Astrocyte (in vitro differentiated cells and primary cell): ENCODE measurements at regions not wholly inside any gene's neighbourhood (a gene's known extent, or its start where the extent isn't known, plus 50 kb on each side); places are given as distances from the start of the nearest gene placed in this dataset.

Experiments used
- DNase-seq: peaks from one replicate; pipeline ENCODE4 v3.0.0-alpha.2; 2010; ENCODE audit warnings: low read depth
- FAIRE-seq: peaks from 2 replicates; lab custom pipeline; 2011; peaks lifted over from hg19 to GRCh38; lab: Jason Lieb, UNC
- H2AFZ ChIP-seq: 2 replicates; pipeline ENCODE4 v1.6.0; 2012; ENCODE audit warnings: low read depth, low read length, inconsistent platforms
- H3K27ac ChIP-seq: 2 replicates; pipeline ENCODE4 v1.5.1; 2011; ENCODE audit warnings: low read depth, low read length, inconsistent platforms
- H3K27me3 ChIP-seq: 2 replicates; pipeline ENCODE4 v1.6.0; 2011; ENCODE audit warnings: low read length, inconsistent platforms; ENCODE audit not compliant: insufficient read depth
- H3K36me3 ChIP-seq: 2 replicates; pipeline ENCODE4 v1.5.1; 2011; ENCODE audit warnings: low read length, inconsistent platforms; ENCODE audit not compliant: insufficient read depth
- H3K4me1 ChIP-seq: 2 replicates; pipeline ENCODE4 v1.5.1; 2011; ENCODE audit warnings: low read length, inconsistent platforms; ENCODE audit not compliant: insufficient read depth
- H3K4me2 ChIP-seq: 2 replicates; pipeline ENCODE4 v1.6.0; 2012; ENCODE audit warnings: low read length, inconsistent platforms
- H3K4me3 ChIP-seq: 2 replicates; pipeline ENCODE4 v1.5.1; 2011; ENCODE audit warnings: low read depth, mild to moderate bottlenecking, low read length, inconsistent platforms; ENCODE audit not compliant: insufficient read depth
- H3K79me2 ChIP-seq: 2 replicates; pipeline ENCODE4 v1.6.0; 2012; ENCODE audit warnings: mild to moderate bottlenecking, low read length, inconsistent platforms; ENCODE audit not compliant: insufficient read depth
- H3K9ac ChIP-seq: 2 replicates; pipeline ENCODE4 v1.6.0; 2012; ENCODE audit warnings: mild to moderate bottlenecking, low read length, inconsistent platforms
- H3K9me3 ChIP-seq: 2 replicates; pipeline ENCODE4 v1.5.1; 2012; ENCODE audit warnings: low read depth, mild to moderate bottlenecking, low read length, inconsistent platforms; ENCODE audit not compliant: insufficient read depth
- H4K20me1 ChIP-seq: 2 replicates; pipeline ENCODE4 v1.6.0; 2012; ENCODE audit warnings: low read length, inconsistent platforms; ENCODE audit not compliant: insufficient read depth
- H3K27ac Mint-ChIP-seq: one replicate; pipeline ENCODE4 v1.8.0; 2021; ENCODE audit warnings: mild to moderate bottlenecking, mixed read lengths; ENCODE audit not compliant: unreplicated experiment
- H3K27me3 Mint-ChIP-seq: one replicate; pipeline ENCODE4 v1.8.0; 2021; ENCODE audit warnings: low read depth, mixed read lengths; ENCODE audit not compliant: unreplicated experiment
- H3K36me3 Mint-ChIP-seq: one replicate; pipeline ENCODE4 v1.8.0; 2021; ENCODE audit warnings: low read depth, mixed read lengths; ENCODE audit not compliant: unreplicated experiment
- H3K4me1 Mint-ChIP-seq: one replicate; pipeline ENCODE4 v1.8.0; 2021; ENCODE audit warnings: low read depth, mixed read lengths; ENCODE audit not compliant: unreplicated experiment
- H3K4me3 Mint-ChIP-seq: one replicate; pipeline ENCODE4 v1.8.0; 2021; ENCODE audit warnings: mild to moderate bottlenecking, moderate library complexity, mixed read lengths; ENCODE audit not compliant: unreplicated experiment
- H3K9me3 Mint-ChIP-seq: one replicate; pipeline ENCODE4 v1.8.0; 2021; ENCODE audit warnings: mild to moderate bottlenecking, mixed read lengths; ENCODE audit not compliant: unreplicated experiment
- EZH2 ChIP-seq: IDR thresholded peaks from 2 replicates; pipeline ENCODE4 v1.6.1; 2012; ENCODE audit warnings: mild to moderate bottlenecking, low read length, inconsistent platforms; ENCODE audit not compliant: insufficient read depth
- TF ChIP-seq, protein P1 (sequence below): IDR thresholded peaks from 2 replicates; pipeline ENCODE4 v1.5.1; 2011; ENCODE audit warnings: low read depth, mild to moderate bottlenecking, inconsistent platforms, low read length, moderate library complexity; ENCODE audit not compliant: insufficient read depth

DNA sequence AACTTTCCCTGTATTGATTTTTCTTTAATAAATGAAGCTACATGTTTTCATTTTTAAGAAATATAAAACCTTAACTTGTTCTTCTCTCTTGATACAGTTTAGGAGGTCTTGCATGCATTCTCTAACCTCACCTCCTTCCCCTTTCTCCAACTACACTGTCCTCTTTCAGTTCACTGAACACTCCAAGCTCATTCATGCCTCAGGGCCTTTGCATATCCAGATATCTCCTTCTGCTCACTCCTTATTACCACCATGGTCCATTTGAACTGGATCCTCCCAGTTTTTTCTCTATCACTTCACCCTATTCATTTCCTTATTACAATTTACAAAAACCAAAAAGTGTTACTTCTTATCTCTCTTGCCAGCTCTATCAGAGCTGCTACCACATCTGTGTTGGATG lies 242.9 kb upstream of the PLEKHG7 start:
- H3K79me2 ChIP-seq, result no peaks in the 10 kb centered on the region
- no peak overlapping the region for H3K27ac Mint-ChIP-seq
- H3K36me3 ChIP-seq, result no peaks in the 10 kb centered on the region
- no peak overlapping the region for H3K4me2 ChIP-seq
- no peak overlapping the region for H3K27ac ChIP-seq
- TF ChIP-seq, protein P1, sequence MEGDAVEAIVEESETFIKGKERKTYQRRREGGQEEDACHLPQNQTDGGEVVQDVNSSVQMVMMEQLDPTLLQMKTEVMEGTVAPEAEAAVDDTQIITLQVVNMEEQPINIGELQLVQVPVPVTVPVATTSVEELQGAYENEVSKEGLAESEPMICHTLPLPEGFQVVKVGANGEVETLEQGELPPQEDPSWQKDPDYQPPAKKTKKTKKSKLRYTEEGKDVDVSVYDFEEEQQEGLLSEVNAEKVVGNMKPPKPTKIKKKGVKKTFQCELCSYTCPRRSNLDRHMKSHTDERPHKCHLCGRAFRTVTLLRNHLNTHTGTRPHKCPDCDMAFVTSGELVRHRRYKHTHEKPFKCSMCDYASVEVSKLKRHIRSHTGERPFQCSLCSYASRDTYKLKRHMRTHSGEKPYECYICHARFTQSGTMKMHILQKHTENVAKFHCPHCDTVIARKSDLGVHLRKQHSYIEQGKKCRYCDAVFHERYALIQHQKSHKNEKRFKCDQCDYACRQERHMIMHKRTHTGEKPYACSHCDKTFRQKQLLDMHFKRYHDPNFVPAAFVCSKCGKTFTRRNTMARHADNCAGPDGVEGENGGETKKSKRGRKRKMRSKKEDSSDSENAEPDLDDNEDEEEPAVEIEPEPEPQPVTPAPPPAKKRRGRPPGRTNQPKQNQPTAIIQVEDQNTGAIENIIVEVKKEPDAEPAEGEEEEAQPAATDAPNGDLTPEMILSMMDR, result no peak
- TF ChIP-seq EZH2, result no peak
- no peak overlapping the region for H2AFZ ChIP-seq
- no peaks in the 10 kb centered on the region for H3K27me3 Mint-ChIP-seq
- H3K9me3 ChIP-seq, result no peaks in the 10 kb centered on the region
- H3K4me3 Mint-ChIP-seq, result no peak overlapping the region
- DNase-seq (no peak), FAIRE-seq (no peak)
- no peak overlapping the region for H3K4me3 ChIP-seq
- no peaks in the 10 kb centered on the region for H3K27me3 ChIP-seq
- H3K4me1 ChIP-seq, result no peaks in the 10 kb centered on the region
- H4K20me1 ChIP-seq, result no peaks in the 10 kb centered on the region
- H3K9ac ChIP-seq, result no peak overlapping the region
- peaks cover 7% of the 10 kb centered on the region for H3K4me1 Mint-ChIP-seq
- H3K36me3 Mint-ChIP-seq, result no peaks in the 10 kb centered on the region
- H3K9me3 Mint-ChIP-seq, result no peaks in the 10 kb centered on the region

DNA sequence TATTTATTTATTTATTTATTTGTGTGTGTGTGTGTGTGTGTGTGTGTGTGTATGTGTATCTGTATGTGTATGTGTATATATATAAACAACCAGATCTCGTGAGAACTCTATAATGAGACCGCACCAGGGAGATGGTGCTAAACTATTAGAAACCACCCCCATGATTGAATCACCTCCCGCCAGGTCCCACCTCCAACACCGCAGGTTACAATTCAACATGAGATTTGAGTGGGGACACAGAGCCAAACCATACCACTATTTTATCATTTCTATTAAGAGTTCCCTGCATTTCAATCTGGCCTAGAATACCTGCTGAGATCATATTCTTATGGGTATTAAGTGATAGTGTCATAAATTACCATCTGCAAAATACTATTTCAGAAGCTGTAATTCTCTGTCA lies 243.8 kb upstream of the PLEKHG7 start:
- H3K27me3 ChIP-seq, result no peaks in the 10 kb centered on the region
- H3K9me3 ChIP-seq, result no peaks in the 10 kb centered on the region
- peaks cover 5% of the 10 kb centered on the region for H3K4me1 Mint-ChIP-seq
- TF ChIP-seq, protein P1, result no peak
- TF ChIP-seq EZH2, result no peak
- no peak overlapping the region for H3K27ac ChIP-seq
- no peaks in the 10 kb centered on the region for H3K79me2 ChIP-seq
- no peaks in the 10 kb centered on the region for H3K9me3 Mint-ChIP-seq
- no peak overlapping the region for H2AFZ ChIP-seq
- FAIRE-seq, result no peak
- H3K4me1 ChIP-seq, result no peaks in the 10 kb centered on the region
- no peak overlapping the region for H3K4me3 Mint-ChIP-seq
- no peaks in the 10 kb centered on the region for H3K27me3 Mint-ChIP-seq
- no peaks in the 10 kb centered on the region for H3K36me3 Mint-ChIP-seq
- H3K36me3 ChIP-seq, result no peaks in the 10 kb centered on the region
- no peak overlapping the region for H3K4me3 ChIP-seq
- no peak overlapping the region for H3K4me2 ChIP-seq
- H4K20me1 ChIP-seq, result no peaks in the 10 kb centered on the region
- no peak overlapping the region for H3K27ac Mint-ChIP-seq
- no peak overlapping the region for H3K9ac ChIP-seq
- DNase-seq, result no peak

DNA sequence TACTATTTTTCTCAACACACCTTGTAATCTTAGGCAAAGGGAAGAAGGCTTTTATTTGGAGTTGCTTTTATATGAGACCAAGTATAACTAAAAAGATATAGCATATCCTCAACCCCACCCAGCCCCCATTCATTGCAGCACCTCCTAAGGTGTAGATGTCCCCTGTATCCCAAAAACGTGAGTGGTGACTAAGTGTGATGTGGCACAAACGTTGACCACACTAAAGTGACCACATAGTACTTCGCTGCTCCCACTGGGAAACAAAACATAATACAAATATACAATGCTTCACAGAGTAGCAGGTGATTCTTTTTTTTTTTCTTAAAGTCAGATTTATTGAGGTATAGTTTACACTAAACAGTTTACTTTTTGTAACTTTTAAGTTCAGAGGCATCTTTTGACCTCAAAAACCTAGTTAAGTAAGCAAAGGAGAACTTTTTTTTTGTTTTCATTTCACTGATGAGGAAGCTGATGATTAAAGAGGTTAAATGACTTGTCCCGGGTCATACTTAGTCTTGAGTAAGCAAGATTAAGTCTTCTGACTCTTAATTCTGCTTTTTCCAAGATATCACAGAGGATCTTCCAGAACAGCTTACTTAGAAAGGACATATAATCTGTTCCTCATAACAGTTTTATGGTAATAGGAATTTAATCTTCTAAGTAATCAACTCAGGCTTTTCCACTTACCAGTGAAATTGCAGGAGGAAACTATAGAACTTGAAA lies 245.2 kb upstream of the PLEKHG7 start:
- TF ChIP-seq, protein P1, result no peak
- no peak for TF ChIP-seq EZH2
- no peaks in the 10 kb centered on the region for H3K36me3 Mint-ChIP-seq
- no peaks in the 10 kb centered on the region for H3K4me1 ChIP-seq
- H3K4me1 Mint-ChIP-seq, result peaks cover 5% of the 10 kb centered on the region
- H3K79me2 ChIP-seq, result no peaks in the 10 kb centered on the region
- H2AFZ ChIP-seq, result no peak overlapping the region
- H3K4me3 ChIP-seq, result no peak overlapping the region
- no peak overlapping the region for H3K9ac ChIP-seq
- H3K9me3 Mint-ChIP-seq, result no peaks in the 10 kb centered on the region
- H3K27me3 ChIP-seq, result no peaks in the 10 kb centered on the region
- H3K4me3 Mint-ChIP-seq, result no peak overlapping the region
- no peaks in the 10 kb centered on the region for H3K9me3 ChIP-seq
- DNase-seq (no peak), FAIRE-seq (no peak)
- H3K4me2 ChIP-seq, result no peak overlapping the region
- no peak overlapping the region for H3K27ac ChIP-seq
- H4K20me1 ChIP-seq, result no peaks in the 10 kb centered on the region
- H3K27ac Mint-ChIP-seq, result no peak overlapping the region
- H3K36me3 ChIP-seq, result no peaks in the 10 kb centered on the region
- no peaks in the 10 kb centered on the region for H3K27me3 Mint-ChIP-seq
